Gastrocnemius medialis (tissue), 4 donors: ENCODE measurements at regions not wholly inside any gene's neighbourhood (a gene's known extent, or its start where the extent isn't known, plus 50 kb on each side); places are given as distances from the start of the nearest gene placed in this dataset.
"Not testable (repeated sequence)": the region's sequence is repeated elsewhere in the genome, so short reads cannot be mapped to it uniquely, and the experiment has no call there.

ENCODE experiments used
- ATAC-seq, 2 donors: fragments of 150-250 bp; one replicate each; pipeline ENCODE4 v1.9.1; 2016
- DNase-seq, 2 donors: peaks; one replicate each; pipeline ENCODE4 v3.0.0-alpha.2; 2019
- H3K27ac ChIP-seq, 4 donors: fragments of 200-600 bp; sonication (generic); 1 replicate in 1 of 4; 2 replicates in 3 of 4; pipeline ENCODE4 v1.5.1; 2016 to 2018; ENCODE audit warnings: mild to moderate bottlenecking in 2 of 4, moderate library complexity in 1 of 4
- H3K27me3 ChIP-seq, 3 donors: fragments of 200-600 bp; sonication (generic) in 2 of 3; 1 replicate in 1 of 3; 2 replicates in 2 of 3; pipeline versions ENCODE4 v1.5.1 to v1.6.0; 2016 to 2019; ENCODE audit warnings: mild to moderate bottlenecking in 1 of 3, moderate library complexity in 1 of 3
- H3K36me3 ChIP-seq, 2 donors: fragments of 200-600 bp; sonication (generic) in 1 of 2; one replicate each; pipeline ENCODE4 v1.5.1; 2017 to 2018
- H3K4me1 ChIP-seq, 2 donors: fragments of 200-600 bp; sonication (generic) in 1 of 2; one replicate each; pipeline ENCODE4 v1.5.1; 2016 to 2017; ENCODE audit warnings: mild to moderate bottlenecking in 2 of 2
- H3K4me3 ChIP-seq, 4 donors: fragments of 200-600 bp; sonication (generic) in 3 of 4; 1 replicate in 1 of 4; 2 replicates in 3 of 4; pipeline ENCODE4 v1.5.1; 2016 to 2019; ENCODE audit warnings: mild to moderate bottlenecking in 2 of 4
- H3K9me3 ChIP-seq, 3 donors: fragments of 200-600 bp; sonication (generic) in 2 of 3; 1 replicate in 1 of 3; 2 replicates in 2 of 3; pipeline ENCODE4 v1.5.1; 2016 to 2019
- CTCF ChIP-seq, 5 experiments: fragments of 450-650 bp in 3 of 5; fragments of 200-600 bp in 2 of 5; sonication (generic) in 2 of 5; IDR thresholded peaks in 4 of 5; conservative IDR thresholded peaks in 1 of 5; 1 replicate in 4 of 5; 2 replicates in 1 of 5; pipeline ENCODE4 v1.5.1; 2016 to 2019; ENCODE audit warnings: antibody characterized with exemption in 5 of 5, mild to moderate bottlenecking in 3 of 5, moderate library complexity in 3 of 5
- POLR2A ChIP-seq, 2 donors: fragments of 450-650 bp; IDR thresholded peaks; one replicate each; pipeline ENCODE4 v1.6.1; 2017; ENCODE audit warnings: antibody characterized with exemption in 2 of 2, mild to moderate bottlenecking in 2 of 2, moderate library complexity in 2 of 2
- in situ Hi-C, 4 donors: fragments of 200-750 bp; cut with MboI; loops; one replicate each; pipeline versions ENCODE4 v1.15.0 to v1.8.0; 2017; ENCODE audit warnings: low sequenced_read_pairs in 4 of 4
- intact Hi-C: fragments of 100-400 bp; cut with DNase I; formaldehyde crosslinking; loops from one replicate; pipeline ENCODE4 v1.15.1; 2023; ENCODE audit warnings: low total_unique reads

- intact Hi-C loops = not testable (repeated sequence)
Observed at GRCh38 chr15:84094720-84095119, 140.9 kb upstream of the GOLGA6L4 start.

GRCh38 chr15:84097053-84097452 is 138.5 kb upstream of the GOLGA6L4 start:
- H3K4me1 ChIP-seq, H3K27ac ChIP-seq, H3K36me3 ChIP-seq, H3K4me3 ChIP-seq, in situ Hi-C loops, ATAC-seq, H3K27me3 ChIP-seq, DNase-seq, intact Hi-C loops, H3K9me3 ChIP-seq: not testable (repeated sequence)

More at GRCh38 chr15:84094720-84095119, 140.9 kb upstream of the GOLGA6L4 start:
- DNase-seq, in situ Hi-C loops, H3K9me3 ChIP-seq, H3K4me1 ChIP-seq, H3K4me3 ChIP-seq, H3K27ac ChIP-seq, ATAC-seq, H3K27me3 ChIP-seq, H3K36me3 ChIP-seq: not testable (repeated sequence)

GRCh38 chr15:84098604-84099003 is 137.0 kb upstream of the GOLGA6L4 start:
- Histone ChIP-seq H3K27ac (no peak overlapping the region), H3K36me3 (no peaks in the 10 kb centered on the region), H3K9me3 (no peaks in the 10 kb centered on the region), H3K4me1 (no peaks in the 10 kb centered on the region), H3K27me3 (no peaks in the 10 kb centered on the region), H3K4me3 (no peak overlapping the region)
- ATAC-seq = no peak
- DNase-seq = no peak
- no peak for TF ChIP-seq CTCF (IDR thresholded peaks at IDR 0.05 in 4 of 5, conservative IDR thresholded peaks at IDR 0.05 in 1 of 5)
- no peak for TF ChIP-seq POLR2A (IDR thresholded peaks at IDR 0.05)
- intact Hi-C loops = no loop called here
- in situ Hi-C loops = no loop called here

- no peaks in the 10 kb centered on the region for H3K4me1 ChIP-seq
- no peaks in the 10 kb centered on the region for H3K27me3 ChIP-seq
- no peaks in the 10 kb centered on the region for H3K9me3 ChIP-seq
- DNase-seq (no peak), ATAC-seq (no peak)
- in situ Hi-C loops = no loop called here
- no peaks in the 10 kb centered on the region for H3K36me3 ChIP-seq
- no peak overlapping the region for H3K27ac ChIP-seq
- intact Hi-C loops = no loop called here
- TF ChIP-seq CTCF (IDR thresholded peaks at IDR 0.05 in 4 of 5, conservative IDR thresholded peaks at IDR 0.05 in 1 of 5) (no peak), POLR2A (IDR thresholded peaks at IDR 0.05) (no peak)
- no peak overlapping the region for H3K4me3 ChIP-seq
Observed at GRCh38 chr15:84099181-84099580, 136.4 kb upstream of the GOLGA6L4 start.

GRCh38 chr15:84103345-84103744 is 132.2 kb upstream of the GOLGA6L4 start:
- H3K27ac ChIP-seq = no peak overlapping the region
- ATAC-seq (no peak), DNase-seq (no peak)
- H3K9me3 ChIP-seq = no peaks in the 10 kb centered on the region
- no peaks in the 10 kb centered on the region for H3K27me3 ChIP-seq
- intact Hi-C loops (no loop called here), in situ Hi-C loops (no loop called here)
- H3K4me1 ChIP-seq = no peaks in the 10 kb centered on the region
- no peaks in the 10 kb centered on the region for H3K36me3 ChIP-seq
- no peak overlapping the region for H3K4me3 ChIP-seq
- TF ChIP-seq POLR2A (IDR thresholded peaks at IDR 0.05) (no peak), CTCF (IDR thresholded peaks at IDR 0.05 in 4 of 5, conservative IDR thresholded peaks at IDR 0.05 in 1 of 5) (no peak)

- Histone ChIP-seq H3K4me1 (no peaks in the 10 kb centered on the region), H3K9me3 (no peaks in the 10 kb centered on the region), H3K27me3 (no peaks in the 10 kb centered on the region), H3K27ac (no peak overlapping the region), H3K36me3 (no peaks in the 10 kb centered on the region), H3K4me3 (no peak overlapping the region)
- intact Hi-C loops (no loop called here), in situ Hi-C loops (no loop called here)
- no peak for ATAC-seq
- DNase-seq = no peak
- no peak for TF ChIP-seq CTCF (IDR thresholded peaks at IDR 0.05 in 4 of 5, conservative IDR thresholded peaks at IDR 0.05 in 1 of 5)
- no peak for TF ChIP-seq POLR2A (IDR thresholded peaks at IDR 0.05)
Observed at GRCh38 chr15:84104853-84105252, 130.7 kb upstream of the GOLGA6L4 start.
